Hematopoietic multipotent progenitor cell treated with erythropoietin and hydrocortisone succinate and interleukin-3 and kit ligand, for 4 days (in vitro differentiated cells): ENCODE measurements at regions not wholly inside any gene's neighbourhood (a gene's known extent, or its start where the extent isn't known, plus 50 kb on each side); places are given as distances from the start of the nearest gene placed in this dataset.

Experiments
- DNase-seq: peaks from one replicate; pipeline ENCODE4 v3.0.0-alpha.2; 2015

GRCh38 chr2:129881786-129882396, 97.6 kb upstream of the RAB6C start:
- no peak for DNase-seq

- DNase-seq, result no peak
These were observed 97.0 kb upstream of the RAB6C start for GRCh38 chr2:129882476-129882875.

GRCh38 chr2:129883121-129883520, 96.3 kb upstream of the RAB6C start:
- no peak for DNase-seq

- DNase-seq, result no peak
These were observed 95.2 kb upstream of the RAB6C start for GRCh38 chr2:129884221-129884786.

- DNase-seq, result peak; percentile 60
These were observed 93.7 kb upstream of the RAB6C start for GRCh38 chr2:129885735-129886134.

- no peak for DNase-seq
These were observed 91.7 kb upstream of the RAB6C start for GRCh38 chr2:129887688-129888266.

- DNase-seq, result no peak
These were observed 91.0 kb upstream of the RAB6C start for GRCh38 chr2:129888461-129888860.

- no peak for DNase-seq
These were observed 90.6 kb upstream of the RAB6C start for GRCh38 chr2:129888896-129889295.

- no peak for DNase-seq
These were observed 87.8 kb upstream of the RAB6C start for GRCh38 chr2:129891341-129892320.

GRCh38 chr2:129892360-129892759, 87.1 kb upstream of the RAB6C start:
- no peak for DNase-seq

- DNase-seq, result no peak
These were observed 86.7 kb upstream of the RAB6C start for GRCh38 chr2:129892773-129893172.

GRCh38 chr2:129893244-129893643, 86.2 kb upstream of the RAB6C start:
- DNase-seq, result no peak

GRCh38 chr2:129894616-129895015, 84.8 kb upstream of the RAB6C start:
- peak; percentile 48 for DNase-seq

- DNase-seq, result no peak
These were observed 84.4 kb upstream of the RAB6C start for GRCh38 chr2:129895061-129895460.

- no peak for DNase-seq
These were observed 83.9 kb upstream of the RAB6C start for GRCh38 chr2:129895526-129896082.

- no peak for DNase-seq
These were observed 83.0 kb upstream of the RAB6C start for GRCh38 chr2:129896226-129897100.

- no peak for DNase-seq
These were observed 77.6 kb upstream of the RAB6C start for GRCh38 chr2:129901754-129902415.

GRCh38 chr2:129902731-129903585, 76.5 kb upstream of the RAB6C start:
- DNase-seq, result no peak

- DNase-seq, result no peak
These were observed 75.7 kb upstream of the RAB6C start for GRCh38 chr2:129903586-129904425.
